Breast epithelium (tissue), 4 donors: ENCODE measurements at regions not wholly inside any gene's neighbourhood (a gene's known extent, or its start where the extent isn't known, plus 50 kb on each side); places are given as distances from the start of the nearest gene placed in this dataset.

Experiments
- DNase-seq, 2 donors: peaks; one replicate each; pipeline ENCODE4 v3.0.0-alpha.2; 2019; ENCODE audit warnings: low spot score in 2 of 2
- H3K27ac ChIP-seq, 2 donors: fragments of 200-600 bp; sonication (generic) in 1 of 2; one replicate each; pipeline ENCODE4 v1.5.1; 2016 to 2019; ENCODE audit warnings: mild to moderate bottlenecking in 1 of 2
- H3K27me3 ChIP-seq, 2 donors: fragments of 200-600 bp; sonication (generic) in 1 of 2; one replicate each; pipeline versions ENCODE4 v1.5.1 to v1.6.0; 2017 to 2019; ENCODE audit warnings: control low read depth in 1 of 2, mild to moderate bottlenecking in 1 of 2
- H3K36me3 ChIP-seq: fragments of 200-600 bp; one replicate; pipeline ENCODE4 v1.5.1; 2019
- H3K4me1 ChIP-seq, 2 donors: fragments of 200-600 bp; sonication (generic); one replicate each; pipeline ENCODE4 v1.5.1; 2016 to 2019; ENCODE audit warnings: control low read depth in 1 of 2
- H3K4me3 ChIP-seq, 3 donors: fragments of 200-600 bp; sonication (generic); 1 replicate in 2 of 3; 2 replicates in 1 of 3; pipeline ENCODE4 v1.5.1; 2016 to 2019; ENCODE audit warnings: mild to moderate bottlenecking in 3 of 3, moderate library complexity in 2 of 3
- H3K9me3 ChIP-seq, 2 donors: fragments of 200-600 bp; sonication (generic) in 1 of 2; one replicate each; pipeline ENCODE4 v1.5.1; 2016 to 2019; ENCODE audit warnings: control low read depth in 1 of 2
- CTCF ChIP-seq, 3 donors: fragments of 450-650 bp; IDR thresholded peaks; one replicate each; pipeline ENCODE4 v1.5.1; 2016 to 2017; ENCODE audit warnings: antibody characterized with exemption in 3 of 3, mild to moderate bottlenecking in 3 of 3, moderate library complexity in 3 of 3
- POLR2A ChIP-seq: fragments of 450-650 bp; IDR thresholded peaks from one replicate; pipeline ENCODE4 v1.6.1; 2016; ENCODE audit warnings: antibody characterized with exemption, mild to moderate bottlenecking, moderate library complexity
- POLR2AphosphoS5 ChIP-seq, 3 donors: sonication (generic); formaldehyde crosslinking; IDR thresholded peaks; one replicate each; pipeline ENCODE4 v1.6.1; 2017; ENCODE audit warnings: antibody characterized with exemption in 3 of 3
- intact Hi-C: fragments of 100-400 bp; cut with DNase I; formaldehyde crosslinking; loops from one replicate; pipeline ENCODE4 v1.15.1; 2023; ENCODE audit warnings: low total_unique reads

- no peak overlapping the region for H3K4me3 ChIP-seq
- no peak for TF ChIP-seq POLR2A
- TF ChIP-seq CTCF (IDR thresholded peaks at IDR 0.05): no peak
- no peak for TF ChIP-seq POLR2AphosphoS5 (IDR thresholded peaks at IDR 0.05)
- H3K36me3 ChIP-seq: no peaks in the 10 kb centered on the region
- no peaks in the 10 kb centered on the region for H3K27me3 ChIP-seq
- H3K4me1 ChIP-seq: no peaks in the 10 kb centered on the region
- no peak for DNase-seq
- H3K9me3 ChIP-seq: peaks cover 0 to 7% of the 10 kb centered on the region in 2 donors
- intact Hi-C loops: no loop called here
- H3K27ac ChIP-seq: no peak overlapping the region
Measured at GRCh38 chr1:55425310-55425930, 210.3 kb upstream of the USP24 start.

GRCh38 chr1:55423376-55423775, 208.2 kb upstream of the USP24 start:
- H3K36me3 ChIP-seq: no peaks in the 10 kb centered on the region
- intact Hi-C loops: no loop called here
- no peak overlapping the region for H3K27ac ChIP-seq
- H3K4me1 ChIP-seq: no peaks in the 10 kb centered on the region
- H3K27me3 ChIP-seq: no peaks in the 10 kb centered on the region
- DNase-seq: no peak
- peaks cover 0 to 7% of the 10 kb centered on the region in 2 donors for H3K9me3 ChIP-seq
- H3K4me3 ChIP-seq: no peak overlapping the region
- TF ChIP-seq POLR2AphosphoS5 (IDR thresholded peaks at IDR 0.05) (no peak), POLR2A (no peak), CTCF (IDR thresholded peaks at IDR 0.05) (no peak)

GRCh38 chr1:55420929-55421716, 206.0 kb upstream of the USP24 start:
- H3K4me3 ChIP-seq: no peak overlapping the region
- no peak overlapping the region for H3K27ac ChIP-seq
- no peak for DNase-seq
- no peak for TF ChIP-seq POLR2A
- intact Hi-C loops: no loop called here
- H3K9me3 ChIP-seq: peaks cover 0 to 7% of the 10 kb centered on the region in 2 donors
- H3K4me1 ChIP-seq: no peaks in the 10 kb centered on the region
- no peaks in the 10 kb centered on the region for H3K36me3 ChIP-seq
- H3K27me3 ChIP-seq: no peaks in the 10 kb centered on the region

GRCh38 chr1:55420026-55420425, 204.9 kb upstream of the USP24 start:
- Histone ChIP-seq H3K9me3 (peaks cover 0 to 7% of the 10 kb centered on the region in 2 donors), H3K36me3 (no peaks in the 10 kb centered on the region), H3K4me3 (no peak overlapping the region), H3K4me1 (no peaks in the 10 kb centered on the region), H3K27me3 (no peaks in the 10 kb centered on the region), H3K27ac (no peak overlapping the region)
- intact Hi-C loops: no loop called here
- no peak for TF ChIP-seq POLR2AphosphoS5 (IDR thresholded peaks at IDR 0.05)
- TF ChIP-seq CTCF (IDR thresholded peaks at IDR 0.05): no peak
- TF ChIP-seq POLR2A: no peak
- DNase-seq: no peak

- no peak overlapping the region for H3K4me3 ChIP-seq
- no peak for DNase-seq
- H3K9me3 ChIP-seq: peaks cover 0 to 8% of the 10 kb centered on the region in 2 donors
- H3K4me1 ChIP-seq: no peaks in the 10 kb centered on the region
- intact Hi-C loops: no loop called here
- no peak for TF ChIP-seq POLR2AphosphoS5 (IDR thresholded peaks at IDR 0.05)
- no peak for TF ChIP-seq POLR2A
- no peak for TF ChIP-seq CTCF (IDR thresholded peaks at IDR 0.05)
- H3K27me3 ChIP-seq: no peaks in the 10 kb centered on the region
- H3K36me3 ChIP-seq: no peaks in the 10 kb centered on the region
- no peak overlapping the region for H3K27ac ChIP-seq
Measured at GRCh38 chr1:55418208-55419000, 203.2 kb upstream of the USP24 start.
